GM21723 (cell line): ENCODE measurements at regions not wholly inside any gene's neighbourhood (a gene's known extent, or its start where the extent isn't known, plus 50 kb on each side); places are given as distances from the start of the nearest gene placed in this dataset.
A peak's percentile ranks its signal among the peaks of the same experiment; 100 is the strongest.
"Not testable (repeated sequence)": the region's sequence is repeated elsewhere in the genome, so short reads cannot be mapped to it uniquely, and the experiment has no call there.

Experiments
- ATAC-seq: cut with Tn5 transposase; IDR thresholded peaks from one replicate; pipeline ENCODE4 v1.9.1; 2021; ENCODE audit warnings: mild to moderate bottlenecking, moderate library complexity; ENCODE audit not compliant: unreplicated experiment

DNA sequence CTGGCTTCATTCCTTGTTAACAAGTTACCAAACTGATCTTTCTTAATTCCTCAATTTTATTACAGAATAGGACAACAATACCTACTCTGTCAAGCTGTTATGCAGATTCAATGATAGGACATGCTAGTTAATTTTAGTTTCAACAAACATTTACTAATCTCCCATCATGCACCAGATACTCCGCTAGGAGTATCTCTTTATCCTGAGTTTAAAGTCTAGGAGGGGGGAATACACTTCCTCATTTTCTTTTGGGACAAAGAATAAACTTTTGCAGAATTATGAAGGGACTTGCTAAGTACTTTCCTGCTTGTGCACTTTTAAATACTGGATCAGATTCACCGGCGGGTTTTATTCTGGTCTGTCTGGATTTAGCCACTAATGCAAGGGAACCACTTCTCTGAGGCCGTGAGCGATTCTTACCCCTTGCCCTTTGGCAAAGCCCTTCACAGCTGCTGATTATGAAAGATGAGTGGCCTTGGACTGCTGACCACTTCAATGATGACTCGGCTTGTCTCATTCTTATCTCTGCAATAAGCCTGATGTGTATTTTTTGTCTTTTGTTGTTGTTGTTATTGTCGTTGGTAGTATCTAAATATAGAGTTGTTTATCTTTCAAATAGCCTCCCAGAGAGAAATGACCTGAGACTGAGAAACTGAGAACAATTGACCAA lies 73.9 kb downstream of the RMI1 start:
- no peak for ATAC-seq

DNA sequence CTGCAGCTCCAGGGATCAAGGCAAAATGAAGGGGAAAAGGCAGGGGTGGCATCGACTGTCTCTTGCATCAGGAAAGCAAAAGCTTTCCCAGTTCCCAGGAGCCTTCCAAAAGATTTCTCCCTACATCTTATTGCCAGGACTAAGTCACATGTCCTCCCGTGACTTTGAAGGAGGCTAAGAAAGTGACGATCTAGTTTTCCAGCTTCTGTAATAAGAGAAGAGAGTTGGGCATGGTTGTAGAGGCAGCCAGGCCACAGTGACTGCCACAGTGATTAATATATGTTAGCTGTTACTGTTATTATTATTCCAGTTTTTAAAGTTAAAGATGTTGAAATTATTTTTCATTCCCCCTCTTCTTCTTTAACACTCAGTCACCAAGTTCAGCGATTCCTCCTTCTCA lies 77.1 kb downstream of the RMI1 start:
- ATAC-seq, result no peak

DNA sequence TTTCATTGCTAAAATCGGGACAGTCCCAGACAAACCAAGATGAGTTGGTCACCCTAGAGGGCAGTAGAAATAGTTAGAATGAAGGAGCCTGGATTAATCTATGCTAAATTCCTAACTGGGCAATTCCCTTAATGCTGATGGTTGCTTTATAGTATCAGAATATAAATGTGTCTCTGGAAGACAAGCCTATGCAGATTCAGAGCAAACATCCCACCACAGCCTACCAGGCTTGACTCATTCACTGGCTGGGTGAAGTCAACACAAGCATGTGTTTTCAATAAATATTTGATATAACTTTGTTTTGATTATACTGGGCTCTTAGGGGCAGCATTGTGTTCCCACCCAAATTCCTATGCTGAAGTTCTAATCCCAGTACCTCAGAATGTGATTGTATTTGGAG lies 79.3 kb downstream of the RMI1 start:
- no peak for ATAC-seq

DNA sequence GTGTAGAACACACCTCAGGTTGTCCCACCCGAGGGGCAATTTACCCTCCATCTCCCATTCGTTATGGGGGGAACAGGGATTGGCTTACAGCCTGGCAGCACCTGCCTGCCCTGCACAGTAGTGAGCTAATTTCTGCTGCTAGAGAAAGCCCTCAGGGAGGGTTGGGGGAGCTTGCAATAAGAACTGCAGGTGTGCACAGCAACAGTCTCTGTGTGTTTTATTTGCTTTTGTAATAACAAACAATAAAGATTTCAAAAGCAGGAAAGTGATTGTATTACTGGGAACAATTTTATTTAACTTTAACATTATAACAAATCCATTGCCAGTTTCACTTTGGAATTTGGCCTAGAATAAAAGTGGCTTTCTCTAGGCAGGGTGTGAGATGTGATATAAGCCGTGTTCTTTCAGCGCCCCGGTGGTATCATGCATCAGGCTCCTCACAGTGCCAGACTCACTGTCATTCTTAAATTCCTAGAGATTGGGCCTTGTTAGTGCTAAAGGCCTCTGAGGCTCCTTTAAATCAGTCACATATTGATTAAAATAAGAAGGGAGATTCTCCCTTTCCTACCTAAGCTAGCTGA lies 81.1 kb downstream of the RMI1 start:
- no peak for ATAC-seq

DNA sequence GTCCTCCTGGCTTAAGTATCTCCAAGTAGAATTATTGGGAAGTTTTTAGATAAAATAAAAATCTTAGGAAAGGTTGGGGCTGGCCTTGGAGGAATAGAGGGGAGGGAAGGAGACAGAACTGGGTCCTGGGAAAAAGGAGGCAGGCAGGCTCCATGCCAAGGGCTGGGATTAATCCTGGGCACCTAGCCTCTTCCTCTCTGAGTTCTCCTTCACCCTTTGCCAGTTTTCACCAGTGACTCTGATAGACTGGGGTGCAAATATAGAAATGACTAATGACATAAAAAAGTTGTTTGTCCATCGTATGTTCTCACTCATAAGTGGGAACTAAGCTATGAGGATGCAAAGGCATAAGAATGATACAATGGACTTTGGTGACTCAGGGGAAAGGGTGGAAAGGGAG lies 81.9 kb downstream of the RMI1 start:
- no peak for ATAC-seq

DNA sequence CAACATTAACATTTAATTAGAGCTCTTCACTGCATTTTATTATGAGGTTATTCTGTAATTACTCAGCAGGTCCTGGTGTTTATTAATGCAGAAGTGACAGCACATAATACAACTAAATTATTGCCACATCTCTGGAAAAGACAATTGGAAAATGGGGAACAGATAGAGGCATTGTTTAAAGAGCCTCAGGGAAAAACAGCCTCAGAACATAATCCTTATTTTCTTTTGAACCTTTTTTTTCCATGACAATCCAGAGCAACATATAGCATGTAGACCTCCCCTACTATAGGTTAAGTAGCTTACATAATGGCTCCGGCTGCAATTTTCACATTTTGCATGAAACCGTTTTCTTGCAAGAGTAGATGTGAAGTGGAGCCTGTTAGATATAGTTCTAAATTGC lies 87.2 kb downstream of the RMI1 start:
- no peak for ATAC-seq

DNA sequence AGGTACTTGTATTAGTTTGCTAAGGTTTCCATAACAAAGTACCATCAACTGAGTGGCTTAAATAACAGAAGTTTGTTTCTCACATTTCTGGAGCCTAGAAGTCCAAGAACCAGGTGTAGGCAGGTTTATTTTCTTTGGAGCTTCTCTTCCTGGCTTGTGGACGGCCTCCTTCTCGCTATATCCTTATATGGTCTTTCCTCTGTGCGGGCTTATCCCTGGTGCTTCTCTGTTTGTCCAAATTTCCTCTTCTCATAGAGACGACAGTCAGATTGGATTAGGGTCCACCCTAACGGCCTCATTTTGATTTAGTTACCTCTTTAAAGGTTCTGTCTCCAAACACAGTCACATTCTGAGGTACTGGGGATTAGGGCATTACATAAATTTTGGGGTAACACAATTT lies 88.3 kb downstream of the RMI1 start:
- ATAC-seq, result no peak

DNA sequence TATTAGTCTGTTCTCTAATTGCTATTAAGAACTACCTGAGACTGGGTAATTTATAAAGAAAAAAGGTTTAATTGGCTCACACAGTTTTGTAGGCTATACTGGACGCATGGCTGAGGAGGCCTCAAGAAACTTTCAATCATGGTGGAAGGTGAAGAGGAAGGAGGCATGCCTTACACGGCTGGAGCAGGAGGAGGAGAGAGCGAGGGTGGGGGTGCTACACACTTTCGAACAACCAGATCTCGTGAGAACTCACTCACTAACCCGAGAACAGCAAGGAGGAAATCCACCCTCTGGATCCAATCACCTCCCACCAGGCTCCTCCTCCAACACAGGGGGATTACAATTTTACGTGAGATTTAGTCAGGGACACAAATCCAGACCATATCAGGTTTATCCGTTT lies 90.0 kb downstream of the RMI1 start:
- ATAC-seq, result no peak

DNA sequence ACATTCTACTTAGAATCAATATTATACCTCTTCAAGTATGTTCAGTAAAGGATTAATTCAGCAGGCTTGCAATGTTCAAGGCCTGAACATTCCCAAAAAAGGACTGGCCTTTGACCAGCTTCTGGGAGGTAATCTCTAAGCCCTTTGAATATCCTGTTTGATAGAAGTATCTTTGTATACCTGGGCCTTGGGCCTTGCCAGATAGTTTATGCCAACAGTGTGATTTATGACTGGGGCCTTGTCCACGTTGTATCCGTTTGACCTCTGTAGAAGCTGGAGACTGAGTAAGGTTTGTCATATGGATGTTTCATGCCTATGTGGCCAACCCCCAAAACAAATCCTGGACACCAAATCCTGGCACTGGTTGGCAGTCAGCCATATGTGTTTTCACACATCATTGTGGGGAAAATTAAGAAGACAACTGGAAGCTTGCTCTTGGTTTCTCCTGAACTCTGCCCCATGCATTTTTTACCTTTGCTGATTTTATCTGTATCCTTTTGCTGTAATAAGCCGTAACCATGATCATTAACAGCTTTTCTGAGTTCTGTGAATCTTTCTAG lies 92.1 kb downstream of the RMI1 start:
- no peak for ATAC-seq

DNA sequence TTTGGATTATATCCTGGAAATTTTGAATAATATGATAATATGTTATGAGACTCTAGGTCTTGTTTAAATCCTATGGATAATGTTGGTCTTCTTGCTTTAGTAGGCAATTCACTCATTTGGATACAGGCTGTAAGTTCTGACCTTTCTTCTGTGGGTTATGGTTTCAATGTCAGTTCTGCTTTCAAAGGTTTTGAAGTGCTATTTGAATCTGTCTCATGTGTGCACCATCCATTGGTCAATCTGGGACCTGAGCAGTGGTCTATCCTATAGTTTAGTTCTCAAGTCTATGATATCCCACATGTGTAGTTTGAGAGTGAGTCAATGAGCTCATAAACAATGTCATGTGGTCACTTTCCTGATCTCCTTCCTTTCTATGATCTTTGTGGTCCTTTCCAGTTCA lies 94.4 kb downstream of the RMI1 start:
- no peak for ATAC-seq

DNA sequence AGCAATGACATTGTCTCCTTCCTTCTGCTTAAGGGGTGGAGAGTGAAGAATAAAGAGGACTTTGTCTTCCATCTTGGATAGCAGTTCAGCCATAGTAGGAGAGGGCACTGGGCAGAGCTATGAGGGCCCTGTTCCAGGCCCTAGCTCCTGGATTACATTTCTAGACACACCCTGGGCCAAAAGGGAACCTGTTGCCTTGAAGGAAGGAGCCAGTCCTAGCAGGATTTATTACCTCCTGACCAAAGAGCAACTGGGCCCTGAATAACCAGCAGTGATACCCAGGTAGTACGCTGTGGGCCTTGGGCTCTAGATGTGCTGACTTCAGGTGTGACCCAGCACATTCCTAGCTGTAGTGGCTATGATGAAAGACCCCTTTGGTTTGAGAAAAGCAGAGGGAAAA lies 95.8 kb downstream of the RMI1 start:
- no peak for ATAC-seq

DNA sequence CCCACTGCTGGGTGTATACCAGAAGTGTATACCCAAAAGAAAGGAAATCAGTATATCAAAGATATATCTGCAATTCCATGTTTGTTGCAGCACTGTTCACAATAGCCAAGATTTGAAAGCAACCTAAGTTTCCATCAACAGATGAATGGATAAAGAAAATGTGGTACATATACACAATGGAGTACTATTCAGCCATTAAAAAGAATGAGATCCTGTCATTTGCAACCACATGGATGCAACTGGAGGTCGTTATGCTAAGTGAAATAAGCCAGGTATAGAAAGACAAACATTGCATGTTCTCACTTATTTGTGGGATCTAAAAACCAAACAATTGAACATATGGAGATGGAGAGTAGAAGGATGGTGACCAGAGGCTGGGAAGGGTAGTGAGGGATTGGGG lies 97.2 kb downstream of the RMI1 start:
- not testable (repeated sequence) for ATAC-seq

DNA sequence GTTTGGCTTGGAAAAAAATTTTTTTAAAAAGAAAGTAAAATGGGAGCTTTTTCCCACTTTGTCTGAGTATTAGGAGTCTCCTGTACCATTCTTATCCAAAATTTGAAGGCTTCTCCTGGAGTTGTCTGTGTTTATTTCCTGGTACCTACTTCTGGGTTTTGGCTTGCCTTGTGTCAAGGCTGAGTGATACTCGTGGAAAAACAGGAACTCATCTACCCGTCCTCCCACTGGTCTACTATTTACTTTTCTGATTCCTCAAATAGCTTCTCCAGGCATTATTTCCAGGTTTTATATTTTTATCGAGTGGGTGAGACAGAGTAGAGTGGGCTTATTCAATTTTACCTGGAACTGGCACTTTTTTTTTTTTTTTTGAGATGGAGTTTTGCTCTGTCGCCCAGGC lies 99.4 kb downstream of the RMI1 start:
- no peak for ATAC-seq

DNA sequence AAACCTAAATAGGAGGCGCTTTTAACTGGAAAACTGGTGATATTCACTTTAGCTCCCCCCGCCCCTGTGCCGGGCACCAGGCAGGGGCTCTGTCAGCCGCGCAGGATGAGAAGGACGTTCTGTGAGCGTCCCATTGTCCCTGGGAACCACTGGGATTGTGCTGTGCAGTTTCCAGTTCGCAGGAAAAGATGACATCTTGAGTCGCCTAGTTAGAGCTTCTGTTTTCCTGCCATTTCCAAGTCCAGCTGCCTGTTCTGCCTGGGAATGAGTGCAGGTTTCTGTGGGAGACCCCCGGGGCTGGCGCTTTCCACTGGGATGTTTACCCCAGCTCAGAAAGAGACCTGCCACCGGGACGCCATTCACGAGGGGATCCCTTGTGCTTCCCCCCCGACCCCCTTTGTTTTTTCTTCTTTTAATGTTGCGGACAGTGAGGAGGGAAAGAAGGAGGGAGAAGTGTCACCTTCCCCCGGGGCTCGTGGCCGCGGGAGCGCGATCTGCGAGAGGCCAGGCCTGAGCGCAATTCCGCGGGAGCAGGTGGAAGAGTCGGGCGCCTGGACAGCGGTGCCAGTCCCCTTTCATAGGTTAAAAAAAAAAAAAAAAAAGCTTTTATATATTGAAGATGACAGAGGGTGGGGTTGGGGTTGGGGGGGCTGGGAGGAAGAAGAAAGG lies 121.5 kb downstream of the RMI1 start:
- ATAC-seq, result no peak

DNA sequence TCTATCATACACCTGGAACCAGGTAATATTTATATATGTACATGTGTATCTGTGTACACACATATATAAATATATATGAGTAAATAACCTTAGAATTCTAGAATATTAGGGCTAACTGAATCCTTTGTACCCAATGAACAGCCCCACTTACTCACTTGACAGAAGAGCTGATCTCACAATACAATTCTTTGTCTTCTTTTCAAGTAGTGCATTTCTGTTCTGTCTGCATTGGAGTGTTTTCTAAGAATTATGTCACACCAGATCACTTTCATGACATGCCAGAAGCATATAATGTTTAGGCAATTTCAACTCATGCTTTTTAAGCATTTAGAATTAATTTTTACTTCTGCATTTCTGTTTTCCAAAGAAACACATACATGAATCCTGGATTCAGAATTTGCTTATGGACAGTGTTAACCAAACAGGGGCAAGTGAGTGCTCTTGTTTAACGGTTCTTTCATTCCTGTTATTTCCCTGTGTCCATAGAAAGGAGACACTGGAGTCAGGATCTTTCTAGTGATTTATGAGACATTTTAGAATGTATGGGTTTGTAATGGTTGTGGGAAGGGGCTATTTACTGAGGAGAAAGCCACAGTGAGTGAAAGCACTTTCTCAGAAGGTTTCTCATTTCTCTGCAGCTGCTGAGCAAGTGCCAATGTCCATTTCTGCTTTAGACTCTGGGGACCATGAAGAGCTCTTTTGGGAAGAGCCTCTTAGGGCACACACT lies 123.2 kb downstream of the RMI1 start:
- no peak for ATAC-seq

DNA sequence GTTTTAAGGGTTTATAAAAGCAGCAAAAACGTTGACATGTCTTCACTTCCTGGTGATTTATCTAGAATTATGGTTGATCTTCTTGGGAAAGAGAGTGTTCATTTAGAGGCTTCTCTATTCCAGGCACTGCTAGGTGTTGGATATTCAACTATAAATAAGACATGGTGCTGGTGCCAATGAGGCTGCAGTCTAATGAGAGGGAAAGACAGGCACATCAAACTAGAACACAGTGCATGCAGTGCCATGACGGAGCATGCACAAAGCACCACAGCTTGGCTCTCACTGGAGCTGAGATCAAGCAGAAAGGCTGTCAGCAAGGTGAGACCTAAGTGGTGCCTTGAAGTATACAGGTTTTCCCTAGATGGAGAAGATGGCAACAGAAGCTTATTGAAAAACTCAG lies 126.5 kb downstream of the RMI1 start:
- ATAC-seq, result no peak

DNA sequence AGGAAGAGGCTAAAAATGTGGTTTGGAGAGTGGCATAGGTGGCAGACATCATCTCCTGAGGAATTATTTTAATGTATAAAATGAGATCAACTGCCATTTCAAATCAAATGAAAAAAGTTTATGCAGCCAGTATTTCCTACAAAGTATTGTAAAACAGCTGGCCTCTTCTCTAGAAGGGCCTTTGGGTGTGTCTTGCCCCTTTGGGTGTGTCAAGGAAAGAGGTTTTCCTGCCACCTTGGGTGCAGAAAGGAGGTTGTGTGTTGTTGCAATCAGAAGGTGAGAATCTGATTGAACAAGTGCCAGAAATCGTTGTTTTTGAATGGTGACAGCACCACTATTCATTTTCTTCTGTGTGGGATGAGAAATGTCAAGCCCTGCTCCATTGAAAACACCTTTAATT lies 127.4 kb downstream of the RMI1 start:
- no peak for ATAC-seq

DNA sequence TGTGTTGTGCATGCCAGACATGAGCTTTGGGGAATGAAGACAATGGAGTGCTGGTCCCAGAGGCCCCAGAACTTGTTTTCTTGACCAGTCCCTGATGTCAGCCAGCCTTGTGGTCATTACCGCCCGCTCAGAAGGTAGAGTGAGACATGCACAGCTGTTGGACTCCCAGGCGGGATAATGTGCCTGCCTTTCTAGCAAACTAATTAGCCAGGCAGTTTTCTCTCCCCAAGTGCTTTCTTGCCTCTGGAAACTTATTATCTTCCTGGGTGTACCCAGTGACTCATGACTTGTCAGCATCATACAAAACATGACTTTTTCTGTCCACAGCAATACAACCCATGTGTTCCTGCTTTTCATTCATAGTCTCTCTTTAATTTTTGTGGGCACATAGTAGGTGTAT lies 131.1 kb downstream of the RMI1 start:
- ATAC-seq, result no peak

DNA sequence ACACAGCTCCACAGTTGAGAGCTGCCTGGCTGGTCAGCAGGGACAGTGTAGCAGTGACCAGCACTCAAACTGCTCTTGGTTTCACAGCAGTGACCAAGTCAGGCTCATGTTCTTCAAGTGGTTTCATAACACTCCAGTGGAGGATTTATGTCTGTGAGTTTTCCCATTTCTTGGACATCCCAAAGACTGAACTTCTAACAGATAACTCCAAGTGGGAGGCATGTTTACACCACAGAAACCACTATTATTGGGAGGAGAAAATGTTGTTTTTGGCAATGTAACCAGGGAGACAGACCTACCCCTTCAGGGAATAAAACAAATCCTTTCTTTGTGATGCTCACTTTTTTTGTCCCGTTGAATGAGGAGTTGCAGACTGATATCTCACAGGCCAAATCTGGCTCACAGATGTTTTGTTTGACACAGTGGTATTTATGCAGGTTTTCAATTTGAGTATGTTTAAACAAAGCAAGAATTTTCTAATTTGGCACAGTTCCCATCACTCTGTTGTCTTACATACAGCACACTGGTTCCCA lies 141.5 kb downstream of the RMI1 start:
- no peak for ATAC-seq

DNA sequence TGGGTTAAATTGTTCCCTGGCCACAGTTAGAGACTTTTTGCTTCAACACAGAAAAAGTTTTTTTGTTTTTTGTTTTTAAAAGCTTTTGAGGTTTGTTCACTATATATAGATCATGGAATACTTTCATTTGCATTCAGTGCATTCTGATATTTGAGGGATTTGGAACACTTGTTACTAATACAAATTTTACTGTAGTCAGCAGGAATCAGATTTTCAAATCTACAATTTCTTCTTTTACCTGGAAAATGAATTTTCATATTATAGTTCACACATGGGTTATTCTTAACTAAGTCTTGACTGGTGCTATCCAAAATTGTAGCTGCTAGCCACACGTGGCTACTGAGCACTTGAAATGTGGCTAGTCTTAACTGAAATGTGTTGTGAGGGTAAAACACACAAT lies 142.0 kb downstream of the RMI1 start:
- no peak for ATAC-seq

DNA sequence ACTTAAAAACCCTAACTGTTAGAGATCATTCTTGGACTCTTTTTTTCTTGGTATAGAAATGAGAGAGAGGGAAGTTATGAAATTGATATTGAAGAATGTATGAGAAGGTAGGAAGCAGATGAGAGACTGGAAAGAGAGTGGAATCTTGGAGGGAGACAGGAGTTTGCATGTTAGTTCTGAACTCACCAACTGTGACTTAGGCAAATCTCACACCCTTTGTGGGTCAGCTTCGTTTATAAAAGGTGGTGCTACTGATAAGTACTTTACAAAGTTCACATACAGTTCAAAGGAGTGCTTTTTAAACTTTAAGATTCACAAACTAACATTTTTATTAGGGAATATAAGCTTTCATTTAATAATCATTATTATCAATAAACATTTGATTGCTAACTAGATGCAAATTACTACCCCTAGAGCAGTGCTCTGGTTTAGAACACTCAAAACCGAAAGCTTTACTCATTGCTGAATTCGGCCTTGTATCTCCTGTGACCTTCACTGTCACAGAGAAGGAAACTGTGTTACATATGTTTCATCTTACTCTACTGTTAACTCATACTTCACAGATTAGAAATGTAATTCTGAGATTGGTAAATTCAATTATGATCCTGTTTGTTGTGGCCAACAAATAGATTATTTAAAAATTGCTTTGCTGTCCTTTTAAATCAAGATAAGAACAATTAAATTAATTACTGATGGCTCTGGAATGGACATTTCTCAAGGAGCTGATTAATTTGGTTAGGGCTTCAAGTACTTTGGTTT lies 143.2 kb downstream of the RMI1 start:
- peak; percentile 96 for ATAC-seq
